Gastroesophageal sphincter (tissue), 4 donors: ENCODE measurements at regions not wholly inside any gene's neighbourhood (a gene's known extent, or its start where the extent isn't known, plus 50 kb on each side); places are given as distances from the start of the nearest gene placed in this dataset.

Experiments
- ATAC-seq: fragments of 150-250 bp; one replicate; pipeline ENCODE4 v1.9.1; 2016; ENCODE audit warnings: mild to moderate bottlenecking, moderate library complexity
- H3K27ac ChIP-seq, 4 donors: fragments of 200-600 bp; sonication (generic) in 3 of 4; 1 replicate in 3 of 4; 2 replicates in 1 of 4; pipeline ENCODE4 v1.5.1; 2016 to 2019
- H3K27me3 ChIP-seq: fragments of 200-600 bp; sonication (generic); one replicate; pipeline ENCODE4 v1.5.1; 2019
- H3K36me3 ChIP-seq, 2 donors: fragments of 200-600 bp; sonication (generic); one replicate each; pipeline ENCODE4 v1.5.1; 2019; ENCODE audit warnings: control low read depth in 1 of 2
- H3K4me1 ChIP-seq, 3 donors: fragments of 200-600 bp; sonication (generic); 1 replicate in 2 of 3; 2 replicates in 1 of 3; pipeline ENCODE4 v1.5.1; 2016 to 2019; ENCODE audit warnings: control low read depth in 2 of 3
- H3K4me3 ChIP-seq, 2 donors: fragments of 200-600 bp; sonication (generic); one replicate each; pipeline ENCODE4 v1.5.1; 2019; ENCODE audit warnings: mild to moderate bottlenecking in 1 of 2, moderate library complexity in 1 of 2
- H3K9me3 ChIP-seq, 3 donors: fragments of 200-600 bp; sonication (generic); one replicate each; pipeline ENCODE4 v1.5.1; 2017 to 2019; ENCODE audit warnings: control low read depth in 2 of 3
- EP300 ChIP-seq: sonication (generic); formaldehyde crosslinking; IDR thresholded peaks from one replicate; pipeline ENCODE4 v1.6.1; 2017; ENCODE audit warnings: antibody characterized with exemption, mild to moderate bottlenecking
- POLR2A ChIP-seq, 2 donors: fragments of 450-650 bp; IDR thresholded peaks; one replicate each; pipeline ENCODE4 v1.6.1; 2017; ENCODE audit warnings: antibody characterized with exemption in 2 of 2, mild to moderate bottlenecking in 2 of 2, moderate library complexity in 1 of 2
- POLR2AphosphoS5 ChIP-seq: sonication (generic); formaldehyde crosslinking; IDR thresholded peaks from one replicate; pipeline ENCODE4 v1.6.1; 2017; ENCODE audit warnings: antibody characterized with exemption
- WGBS, 2 donors: methylation state at CpG; one replicate each; pipeline ENCODE4 v1.1.5; 2018; ENCODE audit warnings: low coverage in 1 of 2; 5-methylcytosine and 5-hydroxymethylcytosine counted together
- TF ChIP-seq, protein P1 (sequence below), 4 experiments: fragments of 200-600 bp in 2 of 4; fragments of 450-650 bp in 2 of 4; sonication (generic) in 1 of 4; IDR thresholded peaks; one replicate each; pipeline ENCODE4 v1.5.1; 2017 to 2019; ENCODE audit warnings: antibody characterized with exemption in 4 of 4, mild to moderate bottlenecking in 2 of 4, moderate library complexity in 2 of 4

DNA sequence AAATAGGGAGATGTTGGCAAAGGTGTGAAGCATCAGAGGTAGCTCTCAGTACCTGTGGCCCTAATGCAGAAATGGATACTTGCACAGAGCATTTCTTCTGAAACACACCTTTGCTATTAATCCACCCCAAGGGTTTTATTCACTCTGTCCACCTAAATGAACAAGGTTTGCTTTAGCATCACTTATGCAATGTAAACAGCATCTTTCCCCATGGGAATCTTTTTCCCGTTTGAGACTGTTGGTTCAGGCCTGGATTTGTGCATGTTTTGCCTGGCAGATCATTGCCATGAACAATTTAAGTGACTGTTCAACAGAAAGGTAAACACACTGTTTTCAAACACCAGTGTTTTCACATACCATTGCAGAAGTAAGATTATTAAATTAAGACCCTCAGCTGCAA is 508.3 kb downstream of the SOX2 start:
- 29 to 33% methylated on average over 1 of the region's 1 CpG for WGBS, 2 donors
- no peak for ATAC-seq
- Histone ChIP-seq H3K27me3 (no peaks in the 10 kb centered on the region), H3K4me1 (no peaks in the 10 kb centered on the region), H3K4me3 (no peak overlapping the region), H3K27ac (no peak overlapping the region), H3K36me3 (no peaks in the 10 kb centered on the region), H3K9me3 (no peaks in the 10 kb centered on the region)
- TF ChIP-seq POLR2AphosphoS5: no peak
- no peak for TF ChIP-seq POLR2A (IDR thresholded peaks at IDR 0.05)
- TF ChIP-seq, protein P1, sequence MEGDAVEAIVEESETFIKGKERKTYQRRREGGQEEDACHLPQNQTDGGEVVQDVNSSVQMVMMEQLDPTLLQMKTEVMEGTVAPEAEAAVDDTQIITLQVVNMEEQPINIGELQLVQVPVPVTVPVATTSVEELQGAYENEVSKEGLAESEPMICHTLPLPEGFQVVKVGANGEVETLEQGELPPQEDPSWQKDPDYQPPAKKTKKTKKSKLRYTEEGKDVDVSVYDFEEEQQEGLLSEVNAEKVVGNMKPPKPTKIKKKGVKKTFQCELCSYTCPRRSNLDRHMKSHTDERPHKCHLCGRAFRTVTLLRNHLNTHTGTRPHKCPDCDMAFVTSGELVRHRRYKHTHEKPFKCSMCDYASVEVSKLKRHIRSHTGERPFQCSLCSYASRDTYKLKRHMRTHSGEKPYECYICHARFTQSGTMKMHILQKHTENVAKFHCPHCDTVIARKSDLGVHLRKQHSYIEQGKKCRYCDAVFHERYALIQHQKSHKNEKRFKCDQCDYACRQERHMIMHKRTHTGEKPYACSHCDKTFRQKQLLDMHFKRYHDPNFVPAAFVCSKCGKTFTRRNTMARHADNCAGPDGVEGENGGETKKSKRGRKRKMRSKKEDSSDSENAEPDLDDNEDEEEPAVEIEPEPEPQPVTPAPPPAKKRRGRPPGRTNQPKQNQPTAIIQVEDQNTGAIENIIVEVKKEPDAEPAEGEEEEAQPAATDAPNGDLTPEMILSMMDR (IDR thresholded peaks at IDR 0.05): no peak
- TF ChIP-seq EP300: no peak

DNA sequence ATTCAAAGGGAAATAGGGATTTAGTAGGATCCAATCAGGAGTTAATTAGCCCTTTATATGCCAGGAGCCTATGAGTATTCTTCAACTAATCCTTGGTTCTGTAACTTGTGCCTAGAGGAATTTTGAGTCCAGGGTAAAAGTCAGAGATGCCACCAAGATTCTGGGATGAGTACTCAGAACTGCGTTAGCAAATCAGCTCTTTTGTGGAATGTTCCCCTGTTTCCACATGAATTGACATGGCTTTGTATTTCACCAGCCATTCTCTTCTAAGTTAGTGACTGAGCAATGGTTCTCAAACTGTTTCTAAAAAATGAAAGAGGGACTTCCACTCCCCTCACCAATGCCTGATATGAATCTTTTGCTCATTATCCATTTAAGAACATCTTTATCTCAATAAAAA is 508.7 kb downstream of the SOX2 start:
- no peak overlapping the region for H3K4me3 ChIP-seq
- WGBS, 2 donors: 67 to 70% methylated on average over 1 of the region's 1 CpG
- no peak for ATAC-seq
- no peaks in the 10 kb centered on the region for H3K36me3 ChIP-seq
- TF ChIP-seq, protein P1 (IDR thresholded peaks at IDR 0.05): no peak
- TF ChIP-seq EP300 (no peak), POLR2AphosphoS5 (no peak), POLR2A (IDR thresholded peaks at IDR 0.05) (no peak)
- H3K4me1 ChIP-seq: no peaks in the 10 kb centered on the region
- no peaks in the 10 kb centered on the region for H3K27me3 ChIP-seq
- peaks cover 0 to 3% (median 0%) of the 10 kb centered on the region in 3 donors for H3K9me3 ChIP-seq
- no peak overlapping the region for H3K27ac ChIP-seq

DNA sequence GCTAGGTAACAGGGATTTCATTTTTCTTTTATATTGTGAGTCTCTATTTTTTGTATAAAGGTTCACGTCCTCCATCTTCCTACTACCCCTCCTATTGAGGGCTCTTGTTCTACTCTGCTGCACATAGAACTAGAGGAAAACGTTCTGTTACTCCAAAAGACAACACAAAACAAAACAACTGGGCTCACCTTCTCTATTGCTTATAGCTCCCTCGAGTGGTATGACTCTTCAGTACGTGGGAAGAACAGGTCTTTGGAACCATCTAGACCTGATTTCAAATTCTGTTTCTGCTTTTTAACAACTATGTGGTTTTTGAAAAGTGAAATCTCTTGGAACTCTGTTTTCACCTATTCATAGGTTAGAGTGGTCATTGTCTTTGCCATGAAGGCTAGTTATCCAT is 515.3 kb downstream of the SOX2 start:
- H3K4me1 ChIP-seq: no peaks in the 10 kb centered on the region
- WGBS, 2 donors: 15 to 46% methylated on average over 3 to 4 of the region's 4 CpGs
- no peaks in the 10 kb centered on the region for H3K27me3 ChIP-seq
- no peaks in the 10 kb centered on the region for H3K36me3 ChIP-seq
- H3K27ac ChIP-seq: no peak overlapping the region
- ATAC-seq: no peak
- TF ChIP-seq EP300 (no peak), POLR2AphosphoS5 (no peak), POLR2A (IDR thresholded peaks at IDR 0.05) (no peak)
- TF ChIP-seq, protein P1 (IDR thresholded peaks at IDR 0.05): no peak
- peaks cover 0 to 8% (median 0%) of the 10 kb centered on the region in 3 donors for H3K9me3 ChIP-seq
- H3K4me3 ChIP-seq: no peak overlapping the region

DNA sequence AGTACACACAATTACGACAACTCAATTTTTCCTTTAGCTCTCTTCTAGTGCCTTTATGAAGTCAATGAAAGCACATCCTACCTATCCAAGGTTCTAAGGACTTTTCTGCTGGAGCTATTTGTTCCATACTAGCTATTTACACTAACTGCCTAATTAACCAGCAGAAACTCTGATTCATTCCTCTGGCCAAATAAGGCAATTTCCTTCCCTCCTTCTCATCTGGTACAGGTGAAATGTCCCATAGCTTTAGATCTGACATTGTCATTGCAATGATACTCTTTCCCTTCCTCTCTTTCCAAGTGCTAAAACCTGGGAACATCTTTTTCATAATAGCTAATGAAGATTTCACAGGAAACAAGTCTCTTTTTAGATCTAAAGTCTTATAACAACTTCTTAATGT is 521.7 kb downstream of the SOX2 start:
- no peaks in the 10 kb centered on the region for H3K9me3 ChIP-seq
- H3K4me3 ChIP-seq: no peak overlapping the region
- 82 to 93% methylated on average over 1 of the region's 1 CpG for WGBS, 2 donors
- H3K27ac ChIP-seq: no peak overlapping the region
- no peak for ATAC-seq
- H3K27me3 ChIP-seq: no peaks in the 10 kb centered on the region
- H3K4me1 ChIP-seq: no peaks in the 10 kb centered on the region
- no peak for TF ChIP-seq POLR2AphosphoS5
- no peaks in the 10 kb centered on the region for H3K36me3 ChIP-seq

DNA sequence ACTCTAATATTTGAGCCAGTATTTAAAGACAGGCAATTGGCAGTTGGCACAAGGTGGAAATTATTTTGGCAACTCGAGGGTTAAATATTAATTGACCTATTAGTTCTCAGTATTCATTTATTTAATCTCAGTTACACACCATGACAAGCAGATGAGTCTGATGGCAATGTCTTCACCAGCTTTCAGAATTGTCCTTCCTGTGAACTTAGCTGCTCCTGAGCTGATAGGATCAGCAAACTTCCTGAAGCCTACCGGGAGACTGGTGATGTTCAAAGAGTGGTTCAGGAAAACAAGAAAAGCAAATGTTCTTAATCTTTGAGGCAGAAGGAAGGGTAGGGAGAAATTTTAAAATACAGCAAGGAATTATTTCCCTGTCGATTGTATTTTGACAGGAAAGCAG is 522.2 kb downstream of the SOX2 start:
- Histone ChIP-seq H3K36me3 (no peaks in the 10 kb centered on the region), H3K9me3 (no peaks in the 10 kb centered on the region), H3K4me1 (no peaks in the 10 kb centered on the region), H3K27ac (no peak overlapping the region), H3K27me3 (no peaks in the 10 kb centered on the region), H3K4me3 (no peak overlapping the region)
- TF ChIP-seq POLR2AphosphoS5 (no peak), POLR2A (IDR thresholded peaks at IDR 0.05) (no peak)
- TF ChIP-seq, protein P1 (IDR thresholded peaks at IDR 0.05): no peak
- ATAC-seq: no peak
- 44 to 47% methylated on average over 2 to 3 of the region's 3 CpGs for WGBS, 2 donors
